Muscle layer of colon (tissue), 2 donors: ENCODE measurements at regions not wholly inside any gene's neighbourhood (a gene's known extent, or its start where the extent isn't known, plus 50 kb on each side); places are given as distances from the start of the nearest gene placed in this dataset.

Source experiments
- H3K27ac ChIP-seq: one replicate; pipeline ENCODE4 v1.7.0; 2013; ENCODE audit warnings: low read depth, mild to moderate bottlenecking, low read length, moderate library complexity
- H3K27me3 ChIP-seq, 2 donors: one replicate each; pipeline ENCODE4 v1.7.0; 2013; ENCODE audit warnings: low read length in 2 of 2, mild to moderate bottlenecking in 2 of 2; ENCODE audit not compliant: insufficient read depth in 2 of 2, control insufficient read depth in 1 of 2
- H3K36me3 ChIP-seq: one replicate; pipeline ENCODE4 v1.7.0; 2013; ENCODE audit warnings: mild to moderate bottlenecking, low read length; ENCODE audit not compliant: insufficient read depth
- H3K4me1 ChIP-seq: one replicate; pipeline ENCODE4 v1.7.0; 2013; ENCODE audit warnings: mild to moderate bottlenecking, low read length; ENCODE audit not compliant: insufficient read depth
- H3K4me3 ChIP-seq, 2 donors: one replicate each; pipeline ENCODE4 v1.7.0; 2013; ENCODE audit warnings: low read length in 2 of 2, low read depth in 1 of 2, mild to moderate bottlenecking in 1 of 2, moderate library complexity in 1 of 2
- H3K9ac ChIP-seq: one replicate; pipeline ENCODE4 v1.7.0; 2013; ENCODE audit warnings: low read length
- H3K9me3 ChIP-seq: one replicate; pipeline ENCODE4 v1.7.0; 2013; ENCODE audit warnings: mild to moderate bottlenecking, low read length
- donor health status: abdominal sarcoma.
- donor health status: Adenocarcinoma of cecum.

- Histone ChIP-seq H3K36me3 (no peaks in the 10 kb centered on the region), H3K27me3 (no peaks in the 10 kb centered on the region), H3K9ac (no peak overlapping the region), H3K27ac (no peak overlapping the region), H3K4me1 (no peaks in the 10 kb centered on the region), H3K4me3 (no peak overlapping the region), H3K9me3 (no peaks in the 10 kb centered on the region)
Measured at GRCh38 chr2:7269106-7269643, 352.0 kb downstream of the RNF144A start.

- Histone ChIP-seq H3K4me1 (no peaks in the 10 kb centered on the region), H3K27ac (no peak overlapping the region), H3K27me3 (no peaks in the 10 kb centered on the region), H3K9me3 (no peaks in the 10 kb centered on the region), H3K36me3 (no peaks in the 10 kb centered on the region), H3K9ac (no peak overlapping the region), H3K4me3 (no peak overlapping the region)
Measured at GRCh38 chr2:7270011-7270431, 352.8 kb downstream of the RNF144A start.

GRCh38 chr2:7272210-7272609 lies 355.0 kb downstream of the RNF144A start:
- Histone ChIP-seq H3K4me1 (no peaks in the 10 kb centered on the region), H3K27ac (no peak overlapping the region), H3K9ac (no peak overlapping the region), H3K9me3 (no peaks in the 10 kb centered on the region), H3K27me3 (no peaks in the 10 kb centered on the region), H3K36me3 (no peaks in the 10 kb centered on the region), H3K4me3 (no peak overlapping the region)

- H3K4me3 ChIP-seq: no peak overlapping the region
- H3K27me3 ChIP-seq: no peaks in the 10 kb centered on the region
- no peak overlapping the region for H3K9ac ChIP-seq
- no peak overlapping the region for H3K27ac ChIP-seq
- no peaks in the 10 kb centered on the region for H3K4me1 ChIP-seq
- no peaks in the 10 kb centered on the region for H3K36me3 ChIP-seq
- H3K9me3 ChIP-seq: no peaks in the 10 kb centered on the region
Measured at GRCh38 chr2:7278984-7279383, 361.8 kb downstream of the RNF144A start.

- Histone ChIP-seq H3K27ac (no peak overlapping the region), H3K9me3 (no peaks in the 10 kb centered on the region), H3K9ac (no peak overlapping the region), H3K36me3 (no peaks in the 10 kb centered on the region), H3K4me3 (no peak overlapping the region), H3K4me1 (no peaks in the 10 kb centered on the region), H3K27me3 (no peaks in the 10 kb centered on the region)
Measured at GRCh38 chr2:7279421-7279949, 362.3 kb downstream of the RNF144A start.

- no peaks in the 10 kb centered on the region for H3K27me3 ChIP-seq
- no peak overlapping the region for H3K4me3 ChIP-seq
- H3K4me1 ChIP-seq: no peaks in the 10 kb centered on the region
- H3K36me3 ChIP-seq: no peaks in the 10 kb centered on the region
- no peak overlapping the region for H3K27ac ChIP-seq
- no peaks in the 10 kb centered on the region for H3K9me3 ChIP-seq
- H3K9ac ChIP-seq: no peak overlapping the region
Measured at GRCh38 chr2:7280790-7281189, 363.6 kb downstream of the RNF144A start.

GRCh38 chr2:7281231-7282201 lies 364.3 kb downstream of the RNF144A start:
- Histone ChIP-seq H3K9ac (no peak overlapping the region), H3K27ac (no peak overlapping the region), H3K9me3 (no peaks in the 10 kb centered on the region), H3K4me3 (no peak overlapping the region), H3K27me3 (no peaks in the 10 kb centered on the region), H3K4me1 (no peaks in the 10 kb centered on the region), H3K36me3 (no peaks in the 10 kb centered on the region)

GRCh38 chr2:7286120-7286519 lies 368.9 kb downstream of the RNF144A start:
- Histone ChIP-seq H3K9ac (no peak overlapping the region), H3K36me3 (no peaks in the 10 kb centered on the region), H3K4me3 (no peak overlapping the region), H3K4me1 (no peaks in the 10 kb centered on the region), H3K27ac (no peak overlapping the region), H3K27me3 (no peaks in the 10 kb centered on the region), H3K9me3 (no peaks in the 10 kb centered on the region)

- Histone ChIP-seq H3K9ac (no peak overlapping the region), H3K27ac (no peak overlapping the region), H3K9me3 (no peaks in the 10 kb centered on the region), H3K4me3 (no peak overlapping the region), H3K4me1 (no peaks in the 10 kb centered on the region), H3K36me3 (no peaks in the 10 kb centered on the region), H3K27me3 (no peaks in the 10 kb centered on the region)
Measured at GRCh38 chr2:7288484-7288883, 371.3 kb downstream of the RNF144A start.

GRCh38 chr2:7289697-7290096 lies 372.5 kb downstream of the RNF144A start:
- no peaks in the 10 kb centered on the region for H3K9me3 ChIP-seq
- no peaks in the 10 kb centered on the region for H3K4me1 ChIP-seq
- no peak overlapping the region for H3K27ac ChIP-seq
- H3K27me3 ChIP-seq: no peaks in the 10 kb centered on the region
- no peak overlapping the region for H3K4me3 ChIP-seq
- no peaks in the 10 kb centered on the region for H3K36me3 ChIP-seq
- H3K9ac ChIP-seq: no peak overlapping the region

- H3K4me1 ChIP-seq: no peaks in the 10 kb centered on the region
- H3K36me3 ChIP-seq: no peaks in the 10 kb centered on the region
- no peaks in the 10 kb centered on the region for H3K27me3 ChIP-seq
- no peak overlapping the region for H3K4me3 ChIP-seq
- H3K27ac ChIP-seq: no peak overlapping the region
- no peaks in the 10 kb centered on the region for H3K9me3 ChIP-seq
- no peak overlapping the region for H3K9ac ChIP-seq
Measured at GRCh38 chr2:7292154-7292691, 375.0 kb downstream of the RNF144A start.
